GM23248 (cell line): ENCODE measurements at regions not wholly inside any gene's neighbourhood (a gene's known extent, or its start where the extent isn't known, plus 50 kb on each side); places are given as distances from the start of the nearest gene placed in this dataset.

Experiments used
- DNase-seq: peaks from one replicate; pipeline ENCODE4 v3.0.0-alpha.2; 2015
- H2AFZ ChIP-seq: fragments of 200-600 bp; sonication (generic); 2 replicates; pipeline ENCODE4 v1.6.1; 2016; ENCODE audit warnings: antibody characterized with exemption
- H3F3A ChIP-seq: fragments of 200-600 bp; sonication (generic); 2 replicates; pipeline ENCODE4 v1.6.1; 2016; ENCODE audit warnings: mild to moderate bottlenecking, antibody characterized with exemption, mixed run types; ENCODE audit not compliant: insufficient read depth
- H3K27ac ChIP-seq: fragments of 200-600 bp; sonication (generic); 2 replicates; pipeline ENCODE4 v1.5.1; 2016; ENCODE audit warnings: mild to moderate bottlenecking
- H3K27me3 ChIP-seq: fragments of 200-600 bp; sonication (generic); replicated peaks from 2 replicates; pipeline ENCODE4 v1.6.1; 2016; ENCODE audit warnings: mild to moderate bottlenecking; ENCODE audit not compliant: insufficient read depth
- H3K36me3 ChIP-seq: fragments of 200-600 bp; sonication (generic); 2 replicates; pipeline ENCODE4 v1.6.1; 2016; ENCODE audit warnings: low read depth, mild to moderate bottlenecking
- H3K4me1 ChIP-seq: fragments of 200-600 bp; sonication (generic); 2 replicates; pipeline ENCODE4 v1.6.1; 2016; ENCODE audit warnings: mild to moderate bottlenecking; ENCODE audit not compliant: insufficient read depth
- H3K4me2 ChIP-seq: fragments of 200-600 bp; sonication (generic); one replicate; pipeline ENCODE4 v1.6.1; 2016; ENCODE audit warnings: mild to moderate bottlenecking; ENCODE audit not compliant: unreplicated experiment
- H3K4me3 ChIP-seq: fragments of 200-600 bp; sonication (generic); 2 replicates; pipeline ENCODE4 v1.5.1; 2016; ENCODE audit warnings: mild to moderate bottlenecking
- H3K79me2 ChIP-seq: fragments of 200-600 bp; sonication (generic); 2 replicates; pipeline ENCODE4 v1.6.1; 2016; ENCODE audit warnings: mild to moderate bottlenecking; ENCODE audit not compliant: insufficient read depth
- H3K9ac ChIP-seq: fragments of 200-600 bp; sonication (generic); 2 replicates; pipeline ENCODE4 v1.6.1; 2016; ENCODE audit warnings: mild to moderate bottlenecking
- H3K9me2 ChIP-seq: fragments of 200-600 bp; sonication (generic); 2 replicates; pipeline ENCODE4 v1.6.1; 2016; ENCODE audit warnings: mixed run types, mild to moderate bottlenecking, moderate library complexity; ENCODE audit not compliant: insufficient read depth
- H3K9me3 ChIP-seq: fragments of 200-600 bp; sonication (generic); one replicate; pipeline ENCODE4 v1.6.1; 2017; ENCODE audit warnings: low read depth
- H4K20me1 ChIP-seq: fragments of 200-600 bp; sonication (generic); 2 replicates; pipeline ENCODE4 v1.6.0; 2016; ENCODE audit not compliant: insufficient read depth
- EZH2 ChIP-seq: fragments of 200-600 bp; sonication (generic); IDR thresholded peaks from 2 replicates; pipeline ENCODE4 v1.6.1; 2018; ENCODE audit warnings: antibody characterized with exemption, mild to moderate bottlenecking; ENCODE audit not compliant: insufficient read depth, poor library complexity, severe bottlenecking
- EZH2phosphoT487 ChIP-seq: fragments of 200-600 bp; sonication (generic); IDR thresholded peaks from 2 replicates; pipeline ENCODE4 v1.6.1; 2018; ENCODE audit warnings: antibody characterized with exemption, moderate library complexity, mild to moderate bottlenecking, low read depth; ENCODE audit not compliant: insufficient read depth
- WGBS, 2 experiments: methylation state at CpG; one replicate each; pipeline ENCODE4 v1.1.6; 2015 to 2017; ENCODE audit warnings: low lambda C conversion rate in 2 of 2, low coverage in 1 of 2; ENCODE audit errors: missing lambda C conversion rate in 2 of 2; 5-methylcytosine and 5-hydroxymethylcytosine counted together
- in situ Hi-C: fragments of 300-500 bp; cut with MboI; formaldehyde crosslinking; loops from 2 replicates; pipeline ENCODE4 v1.15.0; 2020

GRCh38 chr13:40471911-40472310 is 194.5 kb downstream of the FOXO1 start:
- H2AFZ ChIP-seq, result no peak overlapping the region
- no peaks in the 10 kb centered on the region for H3K9me3 ChIP-seq
- no peaks in the 10 kb centered on the region for H3K27me3 ChIP-seq
- no peaks in the 10 kb centered on the region for H3K9me2 ChIP-seq
- H3K79me2 ChIP-seq, result no peaks in the 10 kb centered on the region
- no peak overlapping the region for H3K4me3 ChIP-seq
- H3K36me3 ChIP-seq, result no peaks in the 10 kb centered on the region
- no peak overlapping the region for H3K9ac ChIP-seq
- H3F3A ChIP-seq, result no peaks in the 10 kb centered on the region
- in situ Hi-C loops, result no loop called here
- H3K4me1 ChIP-seq, result peaks cover 7% of the 10 kb centered on the region
- H4K20me1 ChIP-seq, result no peaks in the 10 kb centered on the region
- no peak for DNase-seq
- TF ChIP-seq EZH2, result no peak
- TF ChIP-seq EZH2phosphoT487, result no peak
- no peak overlapping the region for H3K27ac ChIP-seq
- 85 to 89% methylated on average over 10 of the region's 10 CpGs for WGBS, 2 experiments
- no peak overlapping the region for H3K4me2 ChIP-seq

- in situ Hi-C loops, result no loop called here
Measured at GRCh38 chr13:40472427-40473220, 193.8 kb downstream of the FOXO1 start.

GRCh38 chr13:40475617-40476016 is 190.8 kb downstream of the FOXO1 start:
- no peaks in the 10 kb centered on the region for H3K27me3 ChIP-seq
- H3K36me3 ChIP-seq, result no peaks in the 10 kb centered on the region
- no peaks in the 10 kb centered on the region for H3K9me2 ChIP-seq
- no peak for DNase-seq
- no peaks in the 10 kb centered on the region for H3F3A ChIP-seq
- H3K4me2 ChIP-seq, result no peak overlapping the region
- in situ Hi-C loops, result no loop called here
- H3K27ac ChIP-seq, result no peak overlapping the region
- WGBS, 2 experiments, result 62 to 64% methylated on average over 3 of the region's 3 CpGs
- no peaks in the 10 kb centered on the region for H3K79me2 ChIP-seq
- H2AFZ ChIP-seq, result no peak overlapping the region
- TF ChIP-seq EZH2phosphoT487 (no peak), EZH2 (no peak)
- H3K9ac ChIP-seq, result no peak overlapping the region
- H3K4me3 ChIP-seq, result no peak overlapping the region
- H3K4me1 ChIP-seq, result peaks cover 10% of the 10 kb centered on the region
- H4K20me1 ChIP-seq, result no peaks in the 10 kb centered on the region
- H3K9me3 ChIP-seq, result no peaks in the 10 kb centered on the region

More at GRCh38 chr13:40472427-40473220, 193.8 kb downstream of the FOXO1 start:
- no peaks in the 10 kb centered on the region for H3K9me3 ChIP-seq
- no peaks in the 10 kb centered on the region for H3F3A ChIP-seq
- DNase-seq, result no peak
- H3K4me1 ChIP-seq, result peaks cover 10% of the 10 kb centered on the region
- H3K9me2 ChIP-seq, result no peaks in the 10 kb centered on the region
- H3K9ac ChIP-seq, result no peak overlapping the region
- no peak overlapping the region for H3K27ac ChIP-seq
- H2AFZ ChIP-seq, result no peak overlapping the region
- no peaks in the 10 kb centered on the region for H3K36me3 ChIP-seq
- no peaks in the 10 kb centered on the region for H3K27me3 ChIP-seq
- no peaks in the 10 kb centered on the region for H3K79me2 ChIP-seq
- WGBS, 2 experiments, result 67 to 69% methylated on average over 8 of the region's 8 CpGs
- no peak overlapping the region for H3K4me3 ChIP-seq
- TF ChIP-seq EZH2 (no peak), EZH2phosphoT487 (no peak)
- no peak overlapping the region for H3K4me2 ChIP-seq
- no peaks in the 10 kb centered on the region for H4K20me1 ChIP-seq

GRCh38 chr13:40476175-40476958 is 190.1 kb downstream of the FOXO1 start:
- Histone ChIP-seq H3K9me2 (no peaks in the 10 kb centered on the region), H3K9me3 (no peaks in the 10 kb centered on the region), H3K4me3 (no peak overlapping the region), H3K27me3 (no peaks in the 10 kb centered on the region), H3K4me2 (peak overlapping the region; percentile 17), H2AFZ (no peak overlapping the region), H3K36me3 (no peaks in the 10 kb centered on the region), H3K9ac (no peak overlapping the region), H3F3A (no peaks in the 10 kb centered on the region), H4K20me1 (no peaks in the 10 kb centered on the region), H3K27ac (peak overlapping the region; percentile 7; the same call in 1 of the 2 replicates), H3K79me2 (no peaks in the 10 kb centered on the region), H3K4me1 (peaks cover 10% of the 10 kb centered on the region)
- TF ChIP-seq EZH2phosphoT487 (no peak), EZH2 (no peak)
- in situ Hi-C loops, result no loop called here
- DNase-seq, result peak; percentile 46
- 3 to 5% methylated on average over 4 of the region's 4 CpGs for WGBS, 2 experiments
